Spleen (tissue), 11 donors: ENCODE measurements at regions not wholly inside any gene's neighbourhood (a gene's known extent, or its start where the extent isn't known, plus 50 kb on each side); places are given as distances from the start of the nearest gene placed in this dataset.

Experiments used
- DNase-seq: peaks from one replicate; pipeline ENCODE4 v3.0.0-alpha.2; 2020
- H3K27ac ChIP-seq, 8 donors: fragments of 200-600 bp; sonication (generic) in 7 of 8; 1 replicate in 4 of 8; 2 replicates in 4 of 8; pipeline versions ENCODE4 v1.5.0 to v1.8.0; 2016 to 2021; ENCODE audit warnings: inconsistent platforms in 4 of 8, mild to moderate bottlenecking in 4 of 8, moderate library complexity in 1 of 8
- H3K27me3 ChIP-seq, 7 donors: fragments of 200-600 bp; sonication (generic) in 6 of 7; replicated peaks in 1 of 7; 1 replicate in 4 of 7; 2 replicates in 3 of 7; pipeline versions ENCODE4 v1.5.0 to v1.8.0; 2016 to 2021; ENCODE audit warnings: inconsistent platforms in 3 of 7, mild to moderate bottlenecking in 1 of 7
- H3K36me3 ChIP-seq, 6 donors: fragments of 200-600 bp; sonication (generic) in 5 of 6; 1 replicate in 4 of 6; 2 replicates in 2 of 6; pipeline versions ENCODE4 v1.5.0 to v1.8.0; 2016 to 2021; ENCODE audit warnings: inconsistent platforms in 2 of 6
- H3K4me1 ChIP-seq, 6 donors: fragments of 200-600 bp; sonication (generic) in 5 of 6; 1 replicate in 3 of 6; 2 replicates in 3 of 6; pipeline versions ENCODE4 v1.5.0 to v1.8.0; 2016 to 2021; ENCODE audit warnings: inconsistent platforms in 3 of 6
- H3K4me3 ChIP-seq, 8 donors: fragments of 200-600 bp; sonication (generic) in 7 of 8; 1 replicate in 4 of 8; 2 replicates in 4 of 8; pipeline versions ENCODE4 v1.5.0 to v1.8.0; 2016 to 2021; ENCODE audit warnings: inconsistent platforms in 4 of 8, mild to moderate bottlenecking in 4 of 8, moderate library complexity in 2 of 8
- H3K9me3 ChIP-seq, 8 donors: fragments of 200-600 bp; sonication (generic) in 7 of 8; 1 replicate in 4 of 8; 2 replicates in 4 of 8; pipeline versions ENCODE4 v1.5.0 to v1.8.0; 2016 to 2021; ENCODE audit warnings: inconsistent platforms in 4 of 8
- POLR2A ChIP-seq, 3 donors: fragments of 450-650 bp; IDR thresholded peaks; one replicate each; pipeline ENCODE4 v1.5.1; 2017; ENCODE audit warnings: antibody characterized with exemption in 3 of 3, mild to moderate bottlenecking in 1 of 3
- POLR2AphosphoS5 ChIP-seq, 3 donors: sonication (generic); formaldehyde crosslinking; IDR thresholded peaks; one replicate each; pipeline ENCODE4 v1.5.1; 2017; ENCODE audit warnings: antibody characterized with exemption in 3 of 3
- WGBS, 5 donors: extraction: QIAGEN DNeasy Blood & Tissue Kit in 3 of 5; methylation state at CpG; one replicate each; pipeline versions ENCODE4 v1.1.5 to v1.1.7; 2013 to 2018; 5-methylcytosine and 5-hydroxymethylcytosine counted together
- intact Hi-C: fragments of 100-400 bp; cut with DNase I; formaldehyde crosslinking; loops from one replicate; pipeline ENCODE4 v1.15.0; 2023; ENCODE audit warnings: low total_unique reads
- TF ChIP-seq, protein P1 (sequence below), 11 experiments: fragments of 200-600 bp in 7 of 11; fragments of 450-650 bp in 4 of 11; sonication (generic) in 4 of 11; IDR thresholded peaks in 8 of 11; conservative IDR thresholded peaks in 3 of 11; 1 replicate in 7 of 11; 2 replicates in 4 of 11; pipeline versions ENCODE4 v1.4.0 to v1.8.0; 2016 to 2021; ENCODE audit warnings: antibody characterized with exemption in 11 of 11, inconsistent platforms in 4 of 11, mild to moderate bottlenecking in 1 of 11
- donor health status: healthy with polysubstance abuse.
- donor health status: DM: no; HTN: no; CAD: no; lungs with moderate emphysema.
- donor health status: DM: no; HTN: no; CAD: no.
- donor health status: Bipolar disorder and iron deficiency.
- donor health status: healthy.
- donor health status: DM: no; HTN: no; CAD: no.
- donor health status: DM: yes; HTN: yes; CAD: no.

- Histone ChIP-seq H3K4me1 (peaks cover 0 to 7% (median 0%) of the 10 kb centered on the region in 6 donors), H3K27me3 (no peaks in the 10 kb centered on the region), H3K4me3 (no peak overlapping the region), H3K27ac (no peak overlapping the region), H3K9me3 (no peaks in the 10 kb centered on the region), H3K36me3 (no peaks in the 10 kb centered on the region)
- 82 to 91% (median 88%) methylated on average over 3 of the region's 3 CpGs for WGBS, 5 donors
- no peak for DNase-seq
- TF ChIP-seq POLR2A (IDR thresholded peaks at IDR 0.05) = no peak
- TF ChIP-seq, protein P1, sequence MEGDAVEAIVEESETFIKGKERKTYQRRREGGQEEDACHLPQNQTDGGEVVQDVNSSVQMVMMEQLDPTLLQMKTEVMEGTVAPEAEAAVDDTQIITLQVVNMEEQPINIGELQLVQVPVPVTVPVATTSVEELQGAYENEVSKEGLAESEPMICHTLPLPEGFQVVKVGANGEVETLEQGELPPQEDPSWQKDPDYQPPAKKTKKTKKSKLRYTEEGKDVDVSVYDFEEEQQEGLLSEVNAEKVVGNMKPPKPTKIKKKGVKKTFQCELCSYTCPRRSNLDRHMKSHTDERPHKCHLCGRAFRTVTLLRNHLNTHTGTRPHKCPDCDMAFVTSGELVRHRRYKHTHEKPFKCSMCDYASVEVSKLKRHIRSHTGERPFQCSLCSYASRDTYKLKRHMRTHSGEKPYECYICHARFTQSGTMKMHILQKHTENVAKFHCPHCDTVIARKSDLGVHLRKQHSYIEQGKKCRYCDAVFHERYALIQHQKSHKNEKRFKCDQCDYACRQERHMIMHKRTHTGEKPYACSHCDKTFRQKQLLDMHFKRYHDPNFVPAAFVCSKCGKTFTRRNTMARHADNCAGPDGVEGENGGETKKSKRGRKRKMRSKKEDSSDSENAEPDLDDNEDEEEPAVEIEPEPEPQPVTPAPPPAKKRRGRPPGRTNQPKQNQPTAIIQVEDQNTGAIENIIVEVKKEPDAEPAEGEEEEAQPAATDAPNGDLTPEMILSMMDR (IDR thresholded peaks at IDR 0.05 in 8 of 11, conservative IDR thresholded peaks at IDR 0.05 in 3 of 11) = no peak
- TF ChIP-seq POLR2AphosphoS5 (IDR thresholded peaks at IDR 0.05) = no peak
- intact Hi-C loops = no loop called here
Observed at GRCh38 chr3:59481776-59482400, 432.1 kb upstream of the CFAP20DC start.

GRCh38 chr3:59480486-59480995 is 430.7 kb upstream of the CFAP20DC start:
- Histone ChIP-seq H3K9me3 (no peaks in the 10 kb centered on the region), H3K4me1 (peaks cover 0 to 7% (median 0%) of the 10 kb centered on the region in 6 donors), H3K27me3 (no peaks in the 10 kb centered on the region), H3K27ac (no peak overlapping the region), H3K36me3 (no peaks in the 10 kb centered on the region), H3K4me3 (no peak overlapping the region)
- intact Hi-C loops = no loop called here
- DNase-seq = no peak
- no peak for TF ChIP-seq POLR2AphosphoS5 (IDR thresholded peaks at IDR 0.05)
- TF ChIP-seq, protein P1 (IDR thresholded peaks at IDR 0.05 in 8 of 11, conservative IDR thresholded peaks at IDR 0.05 in 3 of 11) = no peak
- TF ChIP-seq POLR2A (IDR thresholded peaks at IDR 0.05) = no peak
- 56 to 64% (median 60%) methylated on average over 5 of the region's 5 CpGs for WGBS, 5 donors

DNA sequence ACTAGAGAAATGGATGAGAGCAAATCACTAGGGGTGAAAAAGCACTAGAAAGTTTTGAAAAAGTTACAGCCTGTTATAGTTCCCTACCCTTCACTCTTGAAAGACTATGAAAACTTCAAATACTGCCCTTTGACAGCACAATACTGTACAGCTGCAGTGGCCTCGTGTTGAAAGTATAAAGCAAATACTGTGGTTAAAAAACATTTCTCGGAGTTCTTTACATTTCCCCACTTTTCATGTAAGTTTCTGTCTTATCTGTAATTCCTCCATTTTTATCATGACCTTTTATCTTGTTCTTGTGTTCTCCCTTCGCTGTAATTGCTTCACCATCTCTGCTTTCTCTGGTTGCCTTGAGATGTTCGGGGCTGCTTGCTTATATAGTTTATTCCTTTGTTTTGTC is 423.8 kb upstream of the CFAP20DC start:
- intact Hi-C loops = no loop called here
- Histone ChIP-seq H3K9me3 (peaks cover 0 to 9% (median 0%) of the 10 kb centered on the region in 8 donors), H3K36me3 (no peaks in the 10 kb centered on the region), H3K4me3 (no peak overlapping the region), H3K27ac (no peak overlapping the region), H3K4me1 (no peaks in the 10 kb centered on the region), H3K27me3 (no peaks in the 10 kb centered on the region)
- 76 to 82% (median 79%) methylated on average over 4 of the region's 4 CpGs for WGBS, 5 donors
- TF ChIP-seq POLR2A (IDR thresholded peaks at IDR 0.05) = no peak
- no peak for TF ChIP-seq POLR2AphosphoS5 (IDR thresholded peaks at IDR 0.05)
- TF ChIP-seq, protein P1 (IDR thresholded peaks at IDR 0.05 in 8 of 11, conservative IDR thresholded peaks at IDR 0.05 in 3 of 11) = no peak
- DNase-seq = no peak

DNA sequence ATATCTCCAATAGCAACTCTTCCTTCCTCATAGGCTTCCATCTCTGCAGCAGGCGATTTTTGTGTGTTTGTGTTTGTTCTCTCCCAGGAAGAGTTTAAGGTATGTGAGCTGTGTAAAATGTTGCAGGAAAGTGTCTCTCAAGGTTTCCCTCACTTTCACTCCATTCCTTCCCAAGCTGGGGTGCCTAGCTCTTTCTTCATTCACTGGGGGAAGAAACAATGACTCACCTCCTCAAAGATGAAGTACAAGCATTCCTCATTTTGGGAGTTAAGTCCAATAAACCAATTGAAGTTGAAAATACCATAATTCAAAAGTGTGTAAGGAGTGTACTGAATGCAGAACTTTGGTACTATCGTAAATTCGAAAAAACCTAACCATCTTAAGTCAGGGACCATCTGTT is 422.7 kb upstream of the CFAP20DC start:
- Histone ChIP-seq H3K27me3 (no peaks in the 10 kb centered on the region), H3K9me3 (peaks cover 0 to 9% (median 0%) of the 10 kb centered on the region in 8 donors), H3K36me3 (no peaks in the 10 kb centered on the region), H3K4me3 (no peak overlapping the region), H3K4me1 (no peaks in the 10 kb centered on the region), H3K27ac (no peak overlapping the region)
- WGBS, 5 donors = 91 to 97% (median 94%) methylated on average over 3 of the region's 3 CpGs
- no peak for TF ChIP-seq POLR2A (IDR thresholded peaks at IDR 0.05)
- TF ChIP-seq, protein P1 (IDR thresholded peaks at IDR 0.05 in 8 of 11, conservative IDR thresholded peaks at IDR 0.05 in 3 of 11) = no peak
- TF ChIP-seq POLR2AphosphoS5 (IDR thresholded peaks at IDR 0.05) = no peak
- no peak for DNase-seq
- intact Hi-C loops = no loop called here
